Loucy (cell line): ENCODE measurements at regions not wholly inside any gene's neighbourhood (a gene's known extent, or its start where the extent isn't known, plus 50 kb on each side); places are given as distances from the start of the nearest gene placed in this dataset.

ENCODE experiments used
- CTCF ChIP-seq: fragments of 200-600 bp; sonication (generic); conservative IDR thresholded peaks from 2 replicates; pipeline ENCODE4 v1.5.1; 2014; ENCODE audit warnings: mild to moderate bottlenecking, antibody characterized with exemption, low read length
- EZH2phosphoT487 ChIP-seq: fragments of 200-600 bp; IDR thresholded peaks from 2 replicates; pipeline ENCODE4 v1.6.1; 2018; ENCODE audit warnings: antibody characterized with exemption, mild to moderate bottlenecking, moderate library complexity, borderline replicate concordance

DNA sequence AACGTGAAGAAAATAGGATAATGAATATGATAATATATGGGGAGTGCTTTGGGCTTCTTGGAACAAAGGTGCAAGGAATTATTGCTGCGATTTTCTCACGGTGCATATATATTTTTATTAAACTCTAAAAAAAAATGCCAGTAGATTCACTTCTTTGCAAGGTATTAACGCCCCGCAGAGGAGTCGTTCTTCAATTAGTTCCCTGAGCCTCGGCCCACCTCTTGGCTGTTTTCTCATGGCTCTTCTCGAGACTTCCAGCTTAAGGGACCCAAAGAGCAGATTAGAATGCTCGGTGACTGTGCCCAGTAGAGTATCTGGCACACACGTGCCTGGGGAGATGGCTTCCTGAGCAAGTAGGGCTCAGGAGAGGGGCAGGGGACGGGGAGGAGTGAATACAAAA lies 367.4 kb downstream of the MID1IP1 start:
- TF ChIP-seq CTCF (no peak), EZH2phosphoT487 (no peak)
